ENCODE measurements at regions not wholly inside any gene's neighbourhood (a gene's known extent, or its start where the extent isn't known, plus 50 kb on each side); places are given as distances from the start of the nearest gene placed in this dataset.

DNA sequence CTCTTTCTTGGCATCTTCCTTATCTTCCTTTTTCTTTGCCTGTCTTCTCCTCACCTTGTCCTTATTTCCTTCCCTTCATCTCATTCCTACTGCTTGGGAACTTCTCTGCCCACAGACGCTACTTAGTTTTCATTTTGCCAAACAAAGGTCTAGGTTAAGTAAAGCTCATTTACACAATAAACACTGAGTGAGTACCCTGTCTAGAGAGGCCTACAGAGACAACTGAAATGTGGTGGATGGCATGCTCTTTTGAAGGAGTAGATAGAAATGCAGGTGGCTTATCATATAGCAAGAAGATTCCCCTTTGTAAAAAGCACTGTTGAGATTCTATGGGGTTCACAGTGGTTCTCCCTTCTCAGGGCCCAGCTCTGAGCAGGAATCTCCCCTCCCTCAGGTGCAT, 319.0 kb downstream of the CNTN3 start:
- DNase-seq: no peak
- H3F3A ChIP-seq (ENCODE audit: insufficient read depth, low read length): no peaks in the 10 kb centered on the region; the same call in 1 of the 2 replicates
- no peaks in the 10 kb centered on the region for H3K36me3 ChIP-seq (replicated peaks; ENCODE audit: insufficient read depth, low read length)
- no peaks in the 10 kb centered on the region for H4K20me1 ChIP-seq (ENCODE audit: insufficient read depth, low read length)
- H3K9ac ChIP-seq (ENCODE audit: low read length): no peak overlapping the region
- no peaks in the 10 kb centered on the region for H3K79me2 ChIP-seq (ENCODE audit: low read length)
- no peaks in the 10 kb centered on the region for H3K4me1 ChIP-seq (ENCODE audit: low read length)
- no peaks in the 10 kb centered on the region for H3K9me3 ChIP-seq (replicated peaks; ENCODE audit: insufficient read depth, low read length)
- no peak overlapping the region for H3K27ac ChIP-seq (ENCODE audit: low read length)
- H2AFZ ChIP-seq (ENCODE audit: low read length): no peak overlapping the region
- no peak overlapping the region for H3K4me3 ChIP-seq (ENCODE audit: low read length)
- H3K4me2 ChIP-seq (ENCODE audit: low read depth, low read length): no peak overlapping the region
- no peaks in the 10 kb centered on the region for H3K27me3 ChIP-seq (replicated peaks; ENCODE audit: insufficient read depth, low read length)
- H3K9me2 ChIP-seq (replicated peaks; ENCODE audit: insufficient read depth, low read length): no peaks in the 10 kb centered on the region
- TF ChIP-seq EZH2 (optimal IDR thresholded peaks at IDR 0.05; ENCODE audit: low read depth, low read length) (no peak), EZH2phosphoT487 (IDR thresholded peaks at IDR 0.05; ENCODE audit: low read length) (no peak)

DNA sequence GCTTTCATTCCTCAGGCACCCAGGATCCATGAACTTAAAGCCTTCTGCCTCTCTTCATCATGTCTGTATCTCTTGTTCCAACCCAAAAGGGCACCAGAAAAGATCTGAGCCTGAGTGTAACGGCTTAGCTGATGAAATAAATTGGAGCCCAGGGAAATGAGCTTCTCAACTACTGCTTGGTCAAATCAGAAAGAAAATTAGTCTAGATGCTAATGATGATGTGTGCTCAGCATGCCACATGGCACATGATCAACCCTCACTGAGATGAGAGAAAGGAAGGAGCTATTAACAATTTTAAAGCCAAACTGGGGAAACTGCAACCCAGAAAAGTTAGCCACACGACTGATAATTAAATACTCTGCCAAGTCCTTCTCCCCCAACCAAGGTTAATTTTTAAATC, 325.7 kb downstream of the CNTN3 start:
- H3K4me3 ChIP-seq (ENCODE audit: low read length): no peak overlapping the region
- no peaks in the 10 kb centered on the region for H3K27me3 ChIP-seq (replicated peaks; ENCODE audit: insufficient read depth, low read length)
- no peaks in the 10 kb centered on the region for H3K4me1 ChIP-seq (ENCODE audit: low read length)

DNA sequence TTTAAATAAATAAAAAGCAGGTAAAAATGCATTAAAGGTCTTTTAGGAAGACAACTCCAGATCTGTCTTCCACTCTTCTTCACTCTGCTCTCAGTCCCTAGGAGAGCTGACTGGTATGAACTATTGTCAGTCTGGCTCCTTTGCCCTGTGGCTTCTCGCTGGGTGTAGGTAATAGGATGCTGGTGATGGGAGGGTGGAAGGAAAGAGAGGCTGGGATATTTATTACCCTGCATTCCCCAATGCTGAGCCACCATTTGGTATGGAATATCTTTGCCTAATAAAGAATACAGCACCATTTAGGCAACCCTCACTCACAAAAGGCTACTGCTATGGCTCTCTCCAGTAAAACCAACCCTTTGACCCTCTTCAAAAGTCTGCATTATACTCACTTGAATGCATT, 326.9 kb downstream of the CNTN3 start:
- no peak for DNase-seq
- no peaks in the 10 kb centered on the region for H3K9me2 ChIP-seq (replicated peaks; ENCODE audit: insufficient read depth, low read length)
- H3K27me3 ChIP-seq (replicated peaks; ENCODE audit: insufficient read depth, low read length): no peaks in the 10 kb centered on the region

More for the DNA sequence above, 325.7 kb downstream of the CNTN3 start:
- no peak overlapping the region for H3K27ac ChIP-seq (ENCODE audit: low read length)
- H3K9me2 ChIP-seq (replicated peaks; ENCODE audit: insufficient read depth, low read length): no peaks in the 10 kb centered on the region
- H3F3A ChIP-seq (ENCODE audit: insufficient read depth, low read length): no peaks in the 10 kb centered on the region
- no peak overlapping the region for H3K4me2 ChIP-seq (ENCODE audit: low read depth, low read length)
- no peak for DNase-seq
- H2AFZ ChIP-seq (ENCODE audit: low read length): no peak overlapping the region
- TF ChIP-seq, protein P1, sequence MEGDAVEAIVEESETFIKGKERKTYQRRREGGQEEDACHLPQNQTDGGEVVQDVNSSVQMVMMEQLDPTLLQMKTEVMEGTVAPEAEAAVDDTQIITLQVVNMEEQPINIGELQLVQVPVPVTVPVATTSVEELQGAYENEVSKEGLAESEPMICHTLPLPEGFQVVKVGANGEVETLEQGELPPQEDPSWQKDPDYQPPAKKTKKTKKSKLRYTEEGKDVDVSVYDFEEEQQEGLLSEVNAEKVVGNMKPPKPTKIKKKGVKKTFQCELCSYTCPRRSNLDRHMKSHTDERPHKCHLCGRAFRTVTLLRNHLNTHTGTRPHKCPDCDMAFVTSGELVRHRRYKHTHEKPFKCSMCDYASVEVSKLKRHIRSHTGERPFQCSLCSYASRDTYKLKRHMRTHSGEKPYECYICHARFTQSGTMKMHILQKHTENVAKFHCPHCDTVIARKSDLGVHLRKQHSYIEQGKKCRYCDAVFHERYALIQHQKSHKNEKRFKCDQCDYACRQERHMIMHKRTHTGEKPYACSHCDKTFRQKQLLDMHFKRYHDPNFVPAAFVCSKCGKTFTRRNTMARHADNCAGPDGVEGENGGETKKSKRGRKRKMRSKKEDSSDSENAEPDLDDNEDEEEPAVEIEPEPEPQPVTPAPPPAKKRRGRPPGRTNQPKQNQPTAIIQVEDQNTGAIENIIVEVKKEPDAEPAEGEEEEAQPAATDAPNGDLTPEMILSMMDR (IDR thresholded peaks at IDR 0.05; ENCODE audit: low read length): no peak
- TF ChIP-seq EZH2 (optimal IDR thresholded peaks at IDR 0.05; ENCODE audit: low read depth, low read length) (no peak), EZH2phosphoT487 (IDR thresholded peaks at IDR 0.05; ENCODE audit: low read length) (no peak)
- no peak overlapping the region for H3K9ac ChIP-seq (ENCODE audit: low read length)
- no peaks in the 10 kb centered on the region for H3K36me3 ChIP-seq (replicated peaks; ENCODE audit: insufficient read depth, low read length)
- H3K79me2 ChIP-seq (ENCODE audit: low read length): no peaks in the 10 kb centered on the region
- H3K9me3 ChIP-seq (replicated peaks; ENCODE audit: insufficient read depth, low read length): no peaks in the 10 kb centered on the region
- H4K20me1 ChIP-seq (ENCODE audit: insufficient read depth, low read length): no peaks in the 10 kb centered on the region

DNA sequence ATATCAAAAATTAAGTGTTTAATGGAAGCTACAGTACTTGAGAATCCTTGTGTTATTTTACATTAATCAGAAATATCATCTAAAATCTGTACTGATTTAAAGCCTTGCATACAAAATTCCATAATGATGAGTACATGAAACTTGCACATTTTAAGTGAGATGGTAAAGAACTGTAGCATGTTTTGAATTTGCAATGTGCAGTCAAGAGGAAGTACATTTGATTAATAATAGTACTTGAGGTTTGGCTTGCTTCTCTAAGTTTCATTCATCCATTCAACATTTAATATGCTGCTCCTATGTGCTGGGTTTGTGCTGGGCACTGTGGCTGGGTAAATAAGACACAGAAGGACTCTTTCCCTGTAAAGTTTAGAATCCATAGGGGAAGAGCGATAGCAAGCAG, 332.3 kb downstream of the CNTN3 start:
- Histone ChIP-seq H3K27me3 (replicated peaks; ENCODE audit: insufficient read depth, low read length) (no peaks in the 10 kb centered on the region), H3K36me3 (replicated peaks; ENCODE audit: insufficient read depth, low read length) (no peaks in the 10 kb centered on the region), H3K4me3 (ENCODE audit: low read length) (no peak overlapping the region), H3K9me2 (replicated peaks; ENCODE audit: insufficient read depth, low read length) (no peaks in the 10 kb centered on the region), H4K20me1 (ENCODE audit: insufficient read depth, low read length) (no peaks in the 10 kb centered on the region; the same call in 1 of the 2 replicates), H3K4me1 (ENCODE audit: low read length) (no peaks in the 10 kb centered on the region), H3K79me2 (ENCODE audit: low read length) (no peaks in the 10 kb centered on the region), H3F3A (ENCODE audit: insufficient read depth, low read length) (no peaks in the 10 kb centered on the region), H3K9me3 (replicated peaks; ENCODE audit: insufficient read depth, low read length) (no peaks in the 10 kb centered on the region), H3K27ac (ENCODE audit: low read length) (no peak overlapping the region), H3K4me2 (ENCODE audit: low read depth, low read length) (no peak overlapping the region), H3K9ac (ENCODE audit: low read length) (no peak overlapping the region), H2AFZ (ENCODE audit: low read length) (no peak overlapping the region)
- no peak for DNase-seq
- TF ChIP-seq EZH2phosphoT487 (IDR thresholded peaks at IDR 0.05; ENCODE audit: low read length) (no peak), EZH2 (optimal IDR thresholded peaks at IDR 0.05; ENCODE audit: low read depth, low read length) (no peak)
- TF ChIP-seq, protein P1 (IDR thresholded peaks at IDR 0.05; ENCODE audit: low read length): no peak

More for the DNA sequence above, 326.9 kb downstream of the CNTN3 start:
- Histone ChIP-seq H3F3A (ENCODE audit: insufficient read depth, low read length) (no peaks in the 10 kb centered on the region), H3K4me3 (ENCODE audit: low read length) (no peak overlapping the region), H4K20me1 (ENCODE audit: insufficient read depth, low read length) (no peaks in the 10 kb centered on the region; the same call in 1 of the 2 replicates), H2AFZ (ENCODE audit: low read length) (no peak overlapping the region), H3K27ac (ENCODE audit: low read length) (no peak overlapping the region), H3K9ac (ENCODE audit: low read length) (no peak overlapping the region), H3K79me2 (ENCODE audit: low read length) (no peaks in the 10 kb centered on the region), H3K4me2 (ENCODE audit: low read depth, low read length) (no peak overlapping the region), H3K4me1 (ENCODE audit: low read length) (no peaks in the 10 kb centered on the region), H3K36me3 (replicated peaks; ENCODE audit: insufficient read depth, low read length) (no peaks in the 10 kb centered on the region), H3K9me3 (replicated peaks; ENCODE audit: insufficient read depth, low read length) (no peaks in the 10 kb centered on the region)
- TF ChIP-seq EZH2phosphoT487 (IDR thresholded peaks at IDR 0.05; ENCODE audit: low read length) (no peak), EZH2 (optimal IDR thresholded peaks at IDR 0.05; ENCODE audit: low read depth, low read length) (no peak)
- TF ChIP-seq, protein P1 (IDR thresholded peaks at IDR 0.05; ENCODE audit: low read length): no peak
